ENCODE measurements at regions not wholly inside any gene's neighbourhood (a gene's known extent, or its start where the extent isn't known, plus 50 kb on each side); places are given as distances from the start of the nearest gene placed in this dataset.
"Not testable (repeated sequence)": the region's sequence is repeated elsewhere in the genome, so short reads cannot be mapped to it uniquely, and the experiment has no call there.

DNA sequence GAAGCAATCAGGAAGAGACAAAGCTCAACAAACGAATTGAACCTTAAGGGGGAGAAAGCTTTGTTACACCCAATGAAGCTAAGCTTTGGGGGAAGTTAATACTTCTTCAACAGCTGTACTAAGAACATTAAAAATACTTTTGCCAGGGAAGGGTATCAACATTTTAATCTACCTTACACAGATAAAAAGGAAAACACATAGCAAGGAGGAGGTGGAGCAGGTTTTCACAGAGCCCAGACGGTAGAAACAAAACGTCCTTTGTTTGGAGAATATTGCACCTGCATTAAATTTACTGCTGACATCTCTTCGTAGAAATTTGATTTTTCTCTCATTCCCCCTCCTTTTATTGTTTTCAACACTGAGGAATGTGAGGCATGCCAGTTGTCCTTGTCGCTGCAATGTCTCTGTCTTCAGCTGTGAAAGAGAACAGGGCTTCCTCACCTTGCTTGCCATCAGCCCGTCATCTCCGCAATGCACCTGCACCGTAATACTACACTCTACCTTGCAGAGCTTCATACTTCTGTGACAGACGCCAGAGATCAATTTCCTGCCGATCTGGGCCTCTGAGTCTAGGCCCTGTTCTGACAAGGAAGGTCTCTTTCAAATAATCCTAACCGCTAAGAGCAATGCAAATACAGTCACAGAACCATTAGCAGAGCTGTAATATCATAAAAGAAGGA lies 270.8 kb downstream of the SPRY2 start:
- no peaks in the 10 kb centered on the region for H3K27me3 ChIP-seq
- no peaks in the 10 kb centered on the region for H3K4me1 ChIP-seq
- no peaks in the 10 kb centered on the region for H3K9me3 ChIP-seq
- DNase-seq: no peak
- TF ChIP-seq, protein P1, sequence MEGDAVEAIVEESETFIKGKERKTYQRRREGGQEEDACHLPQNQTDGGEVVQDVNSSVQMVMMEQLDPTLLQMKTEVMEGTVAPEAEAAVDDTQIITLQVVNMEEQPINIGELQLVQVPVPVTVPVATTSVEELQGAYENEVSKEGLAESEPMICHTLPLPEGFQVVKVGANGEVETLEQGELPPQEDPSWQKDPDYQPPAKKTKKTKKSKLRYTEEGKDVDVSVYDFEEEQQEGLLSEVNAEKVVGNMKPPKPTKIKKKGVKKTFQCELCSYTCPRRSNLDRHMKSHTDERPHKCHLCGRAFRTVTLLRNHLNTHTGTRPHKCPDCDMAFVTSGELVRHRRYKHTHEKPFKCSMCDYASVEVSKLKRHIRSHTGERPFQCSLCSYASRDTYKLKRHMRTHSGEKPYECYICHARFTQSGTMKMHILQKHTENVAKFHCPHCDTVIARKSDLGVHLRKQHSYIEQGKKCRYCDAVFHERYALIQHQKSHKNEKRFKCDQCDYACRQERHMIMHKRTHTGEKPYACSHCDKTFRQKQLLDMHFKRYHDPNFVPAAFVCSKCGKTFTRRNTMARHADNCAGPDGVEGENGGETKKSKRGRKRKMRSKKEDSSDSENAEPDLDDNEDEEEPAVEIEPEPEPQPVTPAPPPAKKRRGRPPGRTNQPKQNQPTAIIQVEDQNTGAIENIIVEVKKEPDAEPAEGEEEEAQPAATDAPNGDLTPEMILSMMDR (IDR thresholded peaks at IDR 0.05; ENCODE audit: low read depth, low read length): no peak
- no peak overlapping the region for H3K4me3 ChIP-seq (ENCODE audit: low read depth, low read length)
- no peaks in the 10 kb centered on the region for H3K36me3 ChIP-seq

DNA sequence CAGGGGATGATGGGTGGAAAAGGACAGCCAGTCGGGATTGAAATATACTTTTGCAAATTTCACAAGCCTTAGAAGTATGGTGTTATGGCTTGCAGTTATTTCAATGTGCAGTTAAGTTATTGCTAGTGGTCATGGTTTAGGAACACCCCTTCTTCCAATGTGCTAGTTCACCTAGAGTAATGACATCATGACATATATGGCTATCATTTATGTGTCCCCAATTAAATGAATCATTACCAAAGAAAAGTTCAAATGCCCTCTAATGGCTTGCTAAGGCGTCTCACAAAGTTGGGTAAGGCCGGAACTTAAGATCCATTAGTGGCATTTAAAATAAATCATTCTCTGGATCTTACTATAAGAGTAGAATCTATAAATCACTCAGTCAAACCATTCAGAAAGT lies 271.6 kb downstream of the SPRY2 start:
- no peak for DNase-seq
- no peaks in the 10 kb centered on the region for H3K9me3 ChIP-seq
- H3K4me1 ChIP-seq: no peaks in the 10 kb centered on the region
- no peaks in the 10 kb centered on the region for H3K27me3 ChIP-seq
- H3K4me3 ChIP-seq (ENCODE audit: low read depth, low read length): no peak overlapping the region
- H3K36me3 ChIP-seq: no peaks in the 10 kb centered on the region
- TF ChIP-seq, protein P1 (IDR thresholded peaks at IDR 0.05; ENCODE audit: low read depth, low read length): no peak

DNA sequence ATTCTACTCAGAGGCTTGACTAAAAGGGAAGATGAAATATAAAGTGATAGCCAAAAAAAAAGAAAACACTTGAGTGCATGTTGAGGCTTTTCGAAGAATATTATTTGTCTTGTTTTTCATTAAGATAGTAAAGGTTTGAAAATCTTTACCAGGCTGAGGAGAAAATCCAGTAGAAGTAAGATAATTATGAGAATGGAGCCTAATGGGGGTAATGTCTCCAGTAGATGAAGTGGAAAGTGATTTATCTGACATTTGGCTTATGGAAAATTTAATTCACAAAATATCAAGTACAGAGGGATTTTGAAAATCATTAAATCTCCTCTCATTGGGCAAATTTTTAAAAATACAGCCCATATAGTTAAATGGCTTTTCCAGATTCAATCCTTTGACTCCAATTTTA lies 274.9 kb downstream of the SPRY2 start:
- Histone ChIP-seq H3K4me3 (ENCODE audit: low read depth, low read length) (no peak overlapping the region), H3K9me3 (no peaks in the 10 kb centered on the region), H3K36me3 (no peaks in the 10 kb centered on the region), H3K4me1 (no peaks in the 10 kb centered on the region), H3K27me3 (no peaks in the 10 kb centered on the region)
- TF ChIP-seq, protein P1 (IDR thresholded peaks at IDR 0.05; ENCODE audit: low read depth, low read length): no peak
- no peak for DNase-seq

DNA sequence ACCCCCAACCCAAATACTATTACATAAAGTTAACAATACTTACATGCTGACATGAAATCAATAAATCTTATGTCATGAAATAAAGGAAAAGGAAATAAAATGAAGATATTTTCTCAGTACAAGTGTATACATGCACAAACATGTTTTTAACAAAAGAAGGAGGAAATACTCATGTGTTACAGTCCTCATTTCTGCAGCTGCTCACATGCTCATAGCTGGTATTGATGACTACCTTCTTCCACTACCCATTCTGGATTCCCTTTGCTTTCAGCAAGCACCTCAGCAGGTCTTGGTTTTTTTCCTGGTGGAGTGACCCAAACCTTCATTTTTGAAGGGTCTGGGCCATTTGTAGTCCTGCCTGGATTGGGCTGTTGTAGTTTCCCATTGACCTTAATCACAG lies 278.5 kb downstream of the SPRY2 start:
- not testable (repeated sequence) for H3K9me3 ChIP-seq; H3K4me3 ChIP-seq (ENCODE audit: low read depth, low read length); H3K36me3 ChIP-seq; H3K27me3 ChIP-seq; H3K4me1 ChIP-seq; DNase-seq

DNA sequence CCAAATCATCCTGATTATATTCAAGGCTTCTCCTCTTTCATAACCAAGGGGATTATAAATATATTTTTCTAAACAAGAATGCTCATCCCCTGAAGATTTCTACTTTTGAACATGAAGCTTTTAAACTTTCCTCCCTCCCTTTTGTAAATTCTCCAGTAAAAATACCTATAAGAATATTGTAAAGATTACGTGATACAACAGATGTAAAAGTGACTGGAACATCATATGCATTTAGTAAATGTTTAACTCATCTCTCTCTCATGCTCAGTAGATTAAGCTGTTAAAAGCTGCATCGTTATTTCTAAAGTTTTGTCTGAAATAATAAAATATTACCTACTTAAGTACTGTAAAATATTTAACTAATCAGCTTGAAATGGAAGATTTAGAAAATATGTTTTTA lies 281.1 kb downstream of the SPRY2 start:
- Histone ChIP-seq H3K27me3 (no peaks in the 10 kb centered on the region), H3K36me3 (no peaks in the 10 kb centered on the region), H3K9me3 (no peaks in the 10 kb centered on the region; the same call in 1 of the 2 replicates), H3K4me3 (ENCODE audit: low read depth, low read length) (no peak overlapping the region), H3K4me1 (no peaks in the 10 kb centered on the region; the same call in 1 of the 2 replicates)
- DNase-seq: no peak
- TF ChIP-seq, protein P1 (IDR thresholded peaks at IDR 0.05; ENCODE audit: low read depth, low read length): no peak

DNA sequence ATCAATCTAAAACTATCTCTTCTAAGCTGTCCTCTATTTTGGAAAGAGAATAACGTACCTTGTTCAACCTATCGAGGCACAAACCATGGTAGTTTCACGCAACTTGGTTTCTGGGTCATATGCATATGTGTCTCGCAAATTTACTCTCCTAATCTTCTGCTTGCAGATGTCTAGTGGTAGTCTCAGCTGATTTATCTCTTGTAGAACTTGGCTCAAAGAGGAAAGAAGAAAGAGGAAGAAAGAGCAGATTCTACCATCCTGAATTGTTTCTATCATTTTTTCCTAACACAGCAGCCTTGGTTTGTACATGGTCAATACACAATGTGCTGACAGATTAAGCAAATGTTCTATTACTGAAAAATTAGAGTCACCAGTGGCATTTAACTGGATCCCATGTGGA lies 282.3 kb downstream of the SPRY2 start:
- no peak overlapping the region for H3K4me3 ChIP-seq (ENCODE audit: low read depth, low read length)
- H3K9me3 ChIP-seq: no peaks in the 10 kb centered on the region; the same call in 1 of the 2 replicates
- no peaks in the 10 kb centered on the region for H3K27me3 ChIP-seq
- H3K4me1 ChIP-seq: no peaks in the 10 kb centered on the region; the same call in 1 of the 2 replicates
- H3K36me3 ChIP-seq: no peaks in the 10 kb centered on the region
- TF ChIP-seq, protein P1 (IDR thresholded peaks at IDR 0.05; ENCODE audit: low read depth, low read length): no peak
- DNase-seq: no peak

All from BE2C (cell line).